ENCODE measurements at regions not wholly inside any gene's neighbourhood (a gene's known extent, or its start where the extent isn't known, plus 50 kb on each side); places are given as distances from the start of the nearest gene placed in this dataset.

DNA sequence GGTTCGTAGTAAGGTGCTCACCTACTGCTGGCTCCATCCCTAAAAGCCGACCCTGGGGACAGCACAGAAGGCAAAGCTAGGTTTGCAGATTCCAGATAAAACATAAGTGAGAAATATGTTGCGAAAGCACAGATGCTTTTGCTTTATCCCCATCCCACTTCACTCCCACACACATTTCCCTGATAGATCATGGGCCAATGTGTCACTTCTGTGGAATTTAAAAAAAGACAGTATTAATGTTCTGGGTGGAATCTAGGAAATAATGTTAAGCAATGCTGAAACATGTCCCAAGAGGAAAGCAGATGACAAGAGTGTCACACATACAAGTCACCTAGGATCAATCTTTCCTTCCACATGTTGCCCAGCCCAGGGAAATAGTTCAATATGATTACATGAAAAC lies 661.0 kb upstream of the MIR17HG start:
- TF ChIP-seq, protein P1, sequence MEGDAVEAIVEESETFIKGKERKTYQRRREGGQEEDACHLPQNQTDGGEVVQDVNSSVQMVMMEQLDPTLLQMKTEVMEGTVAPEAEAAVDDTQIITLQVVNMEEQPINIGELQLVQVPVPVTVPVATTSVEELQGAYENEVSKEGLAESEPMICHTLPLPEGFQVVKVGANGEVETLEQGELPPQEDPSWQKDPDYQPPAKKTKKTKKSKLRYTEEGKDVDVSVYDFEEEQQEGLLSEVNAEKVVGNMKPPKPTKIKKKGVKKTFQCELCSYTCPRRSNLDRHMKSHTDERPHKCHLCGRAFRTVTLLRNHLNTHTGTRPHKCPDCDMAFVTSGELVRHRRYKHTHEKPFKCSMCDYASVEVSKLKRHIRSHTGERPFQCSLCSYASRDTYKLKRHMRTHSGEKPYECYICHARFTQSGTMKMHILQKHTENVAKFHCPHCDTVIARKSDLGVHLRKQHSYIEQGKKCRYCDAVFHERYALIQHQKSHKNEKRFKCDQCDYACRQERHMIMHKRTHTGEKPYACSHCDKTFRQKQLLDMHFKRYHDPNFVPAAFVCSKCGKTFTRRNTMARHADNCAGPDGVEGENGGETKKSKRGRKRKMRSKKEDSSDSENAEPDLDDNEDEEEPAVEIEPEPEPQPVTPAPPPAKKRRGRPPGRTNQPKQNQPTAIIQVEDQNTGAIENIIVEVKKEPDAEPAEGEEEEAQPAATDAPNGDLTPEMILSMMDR (IDR thresholded peaks at IDR 0.05; ENCODE audit: poor library complexity): no peak
- no peak for TF ChIP-seq EZH2 (IDR thresholded peaks at IDR 0.05; ENCODE audit: borderline replicate concordance)
